Fibroblast of pulmonary artery (primary cell): ENCODE measurements at regions not wholly inside any gene's neighbourhood (a gene's known extent, or its start where the extent isn't known, plus 50 kb on each side); places are given as distances from the start of the nearest gene placed in this dataset.
A peak's percentile ranks its signal among the peaks of the same experiment; 100 is the strongest.

Source experiments
- DNase-seq: peaks from one replicate; pipeline ENCODE4 v3.0.0-alpha.2; 2010; ENCODE audit warnings: low read depth
- H3K4me3 ChIP-seq: replicated peaks from 2 replicates; pipeline ENCODE4 v1.5.1; 2011; ENCODE audit warnings: low read depth, mild to moderate bottlenecking, control low read depth, low read length, moderate library complexity
- CTCF ChIP-seq: IDR thresholded peaks from 2 replicates; pipeline ENCODE4 v1.5.1; 2011; ENCODE audit warnings: mild to moderate bottlenecking, control low read depth, low read length, inconsistent platforms; ENCODE audit errors: missing control alignments

GRCh38 chrX:125926295-125926694 lies 239.8 kb downstream of the DCAF12L2 start:
- no peak for DNase-seq
- TF ChIP-seq CTCF: no peak
- H3K4me3 ChIP-seq: no peak overlapping the region

GRCh38 chrX:125940985-125941384 lies 225.1 kb downstream of the DCAF12L2 start:
- H3K4me3 ChIP-seq: no peak overlapping the region
- TF ChIP-seq CTCF: no peak

GRCh38 chrX:125947501-125947900 lies 218.6 kb downstream of the DCAF12L2 start:
- H3K4me3 ChIP-seq: no peak overlapping the region
- no peak for TF ChIP-seq CTCF
- peak; percentile 8 for DNase-seq

More at GRCh38 chrX:125940985-125941384, 225.1 kb downstream of the DCAF12L2 start:
- no peak for DNase-seq

GRCh38 chrX:125952973-125953372 lies 213.1 kb downstream of the DCAF12L2 start:
- no peak overlapping the region for H3K4me3 ChIP-seq
- no peak for TF ChIP-seq CTCF
- DNase-seq: no peak

GRCh38 chrX:125953814-125954213 lies 212.3 kb downstream of the DCAF12L2 start:
- DNase-seq: no peak
- TF ChIP-seq CTCF: no peak

GRCh38 chrX:125954236-125954635 lies 211.9 kb downstream of the DCAF12L2 start:
- DNase-seq: no peak
- no peak for TF ChIP-seq CTCF
- H3K4me3 ChIP-seq: no peak overlapping the region

More at GRCh38 chrX:125953814-125954213, 212.3 kb downstream of the DCAF12L2 start:
- H3K4me3 ChIP-seq: no peak overlapping the region

- DNase-seq: no peak
- H3K4me3 ChIP-seq: no peak overlapping the region
- TF ChIP-seq CTCF: no peak
Measured at GRCh38 chrX:125977851-125978250, 188.2 kb downstream of the DCAF12L2 start.
